GM18861 (cell line): ENCODE measurements at regions not wholly inside any gene's neighbourhood (a gene's known extent, or its start where the extent isn't known, plus 50 kb on each side); places are given as distances from the start of the nearest gene placed in this dataset.

Source experiments
- ATAC-seq: cut with Tn5 transposase; IDR thresholded peaks from one replicate; pipeline ENCODE4 v1.9.1; 2021; ENCODE audit not compliant: unreplicated experiment

- no peak for ATAC-seq
These were observed 658.6 kb upstream of the CAMK1G start for GRCh38 chr1:208924928-208925327.

GRCh38 chr1:208928349-208929010 is 655.0 kb upstream of the CAMK1G start:
- ATAC-seq: no peak

GRCh38 chr1:208929575-208929974 is 653.9 kb upstream of the CAMK1G start:
- ATAC-seq: no peak

- no peak for ATAC-seq
These were observed 651.6 kb upstream of the CAMK1G start for GRCh38 chr1:208931936-208932335.

- no peak for ATAC-seq
These were observed 649.5 kb upstream of the CAMK1G start for GRCh38 chr1:208933984-208934525.

GRCh38 chr1:208934933-208935332 is 648.6 kb upstream of the CAMK1G start:
- no peak for ATAC-seq

- no peak for ATAC-seq
These were observed 647.9 kb upstream of the CAMK1G start for GRCh38 chr1:208935517-208936187.

GRCh38 chr1:208939537-208940085 is 643.9 kb upstream of the CAMK1G start:
- ATAC-seq: no peak

GRCh38 chr1:208942394-208943130 is 641.0 kb upstream of the CAMK1G start:
- no peak for ATAC-seq

- no peak for ATAC-seq
These were observed 640.2 kb upstream of the CAMK1G start for GRCh38 chr1:208943291-208943690.

GRCh38 chr1:208944981-208945451 is 638.5 kb upstream of the CAMK1G start:
- no peak for ATAC-seq

- no peak for ATAC-seq
These were observed 633.3 kb upstream of the CAMK1G start for GRCh38 chr1:208950206-208950605.

GRCh38 chr1:208951026-208951525 is 632.4 kb upstream of the CAMK1G start:
- no peak for ATAC-seq

GRCh38 chr1:208951908-208952307 is 631.6 kb upstream of the CAMK1G start:
- no peak for ATAC-seq

GRCh38 chr1:208962867-208963266 is 620.6 kb upstream of the CAMK1G start:
- ATAC-seq: no peak

- no peak for ATAC-seq
These were observed 618.2 kb upstream of the CAMK1G start for GRCh38 chr1:208965351-208965750.

GRCh38 chr1:208967334-208967733 is 616.2 kb upstream of the CAMK1G start:
- no peak for ATAC-seq

GRCh38 chr1:208974717-208975116 is 608.8 kb upstream of the CAMK1G start:
- ATAC-seq: no peak

- ATAC-seq: no peak
These were observed 608.1 kb upstream of the CAMK1G start for GRCh38 chr1:208975456-208975855.

- ATAC-seq: no peak
These were observed 606.5 kb upstream of the CAMK1G start for GRCh38 chr1:208977012-208977411.

GRCh38 chr1:208977638-208978256 is 605.8 kb upstream of the CAMK1G start:
- no peak for ATAC-seq
